Nephron progenitor cell (in vitro differentiated cells): ENCODE measurements at regions not wholly inside any gene's neighbourhood (a gene's known extent, or its start where the extent isn't known, plus 50 kb on each side); places are given as distances from the start of the nearest gene placed in this dataset.
"Not testable (repeated sequence)": the region's sequence is repeated elsewhere in the genome, so short reads cannot be mapped to it uniquely, and the experiment has no call there.

ENCODE experiments used
- DNase-seq: peaks from one replicate; pipeline ENCODE4 v3.0.0; 2021
- H3K27ac Mint-ChIP-seq: 2 replicates; pipeline ENCODE4 v1.8.0; 2021; ENCODE audit warnings: mild to moderate bottlenecking, moderate library complexity, mixed read lengths
- H3K27me3 Mint-ChIP-seq: 2 replicates; pipeline ENCODE4 v1.8.0; 2021; ENCODE audit warnings: mild to moderate bottlenecking, low read depth, mixed read lengths; ENCODE audit not compliant: poor library complexity
- H3K36me3 Mint-ChIP-seq: 2 replicates; pipeline ENCODE4 v1.8.0; 2021; ENCODE audit warnings: low read depth, mixed read lengths
- H3K4me1 Mint-ChIP-seq: 2 replicates; pipeline ENCODE4 v1.8.0; 2021; ENCODE audit warnings: mixed read lengths
- H3K4me3 Mint-ChIP-seq: 2 replicates; pipeline ENCODE4 v1.8.0; 2021; ENCODE audit warnings: mild to moderate bottlenecking, moderate library complexity, mixed read lengths
- H3K9me3 Mint-ChIP-seq: 2 replicates; pipeline ENCODE4 v1.8.0; 2021; ENCODE audit warnings: mild to moderate bottlenecking, moderate library complexity, mixed read lengths
- TF ChIP-seq, protein P1 (sequence below): fragments of 200-600 bp; sonication (generic); IDR thresholded peaks from 2 replicates; pipeline ENCODE4 v1.5.0; 2021; ENCODE audit warnings: antibody characterized with exemption

DNA sequence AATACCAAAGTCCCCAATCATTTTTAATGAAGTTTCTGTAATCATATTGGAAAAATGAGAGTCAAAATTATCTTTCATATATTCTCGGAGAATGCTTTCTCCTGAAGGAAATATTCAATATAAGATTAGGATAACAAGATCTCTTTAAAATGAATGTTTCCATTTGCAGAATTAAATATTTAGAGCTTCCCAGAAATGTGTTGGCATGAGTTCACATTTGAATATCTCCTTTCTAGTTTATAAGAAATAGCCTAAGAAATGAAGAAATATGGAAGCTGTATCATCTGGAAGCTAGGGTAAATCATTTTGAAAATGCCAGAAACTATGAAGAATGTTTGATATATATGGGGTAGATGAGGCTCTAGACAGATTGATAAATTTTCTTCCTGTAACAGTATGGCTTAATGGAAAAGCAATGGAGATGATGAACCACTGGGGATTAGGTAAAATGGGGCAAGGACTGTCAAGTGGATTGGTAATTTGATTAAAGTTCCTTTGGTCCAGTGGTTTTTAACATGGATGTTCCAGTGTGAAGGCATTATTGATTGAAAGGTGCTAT is 184.6 kb upstream of the ZNF804A start:
- DNase-seq = no peak
- TF ChIP-seq, protein P1, sequence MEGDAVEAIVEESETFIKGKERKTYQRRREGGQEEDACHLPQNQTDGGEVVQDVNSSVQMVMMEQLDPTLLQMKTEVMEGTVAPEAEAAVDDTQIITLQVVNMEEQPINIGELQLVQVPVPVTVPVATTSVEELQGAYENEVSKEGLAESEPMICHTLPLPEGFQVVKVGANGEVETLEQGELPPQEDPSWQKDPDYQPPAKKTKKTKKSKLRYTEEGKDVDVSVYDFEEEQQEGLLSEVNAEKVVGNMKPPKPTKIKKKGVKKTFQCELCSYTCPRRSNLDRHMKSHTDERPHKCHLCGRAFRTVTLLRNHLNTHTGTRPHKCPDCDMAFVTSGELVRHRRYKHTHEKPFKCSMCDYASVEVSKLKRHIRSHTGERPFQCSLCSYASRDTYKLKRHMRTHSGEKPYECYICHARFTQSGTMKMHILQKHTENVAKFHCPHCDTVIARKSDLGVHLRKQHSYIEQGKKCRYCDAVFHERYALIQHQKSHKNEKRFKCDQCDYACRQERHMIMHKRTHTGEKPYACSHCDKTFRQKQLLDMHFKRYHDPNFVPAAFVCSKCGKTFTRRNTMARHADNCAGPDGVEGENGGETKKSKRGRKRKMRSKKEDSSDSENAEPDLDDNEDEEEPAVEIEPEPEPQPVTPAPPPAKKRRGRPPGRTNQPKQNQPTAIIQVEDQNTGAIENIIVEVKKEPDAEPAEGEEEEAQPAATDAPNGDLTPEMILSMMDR = no peak
- no peaks in the 10 kb centered on the region for H3K4me1 Mint-ChIP-seq
- H3K36me3 Mint-ChIP-seq = no peaks in the 10 kb centered on the region
- H3K9me3 Mint-ChIP-seq = no peaks in the 10 kb centered on the region
- no peaks in the 10 kb centered on the region for H3K27me3 Mint-ChIP-seq
- H3K27ac Mint-ChIP-seq = no peak overlapping the region
- no peak overlapping the region for H3K4me3 Mint-ChIP-seq

DNA sequence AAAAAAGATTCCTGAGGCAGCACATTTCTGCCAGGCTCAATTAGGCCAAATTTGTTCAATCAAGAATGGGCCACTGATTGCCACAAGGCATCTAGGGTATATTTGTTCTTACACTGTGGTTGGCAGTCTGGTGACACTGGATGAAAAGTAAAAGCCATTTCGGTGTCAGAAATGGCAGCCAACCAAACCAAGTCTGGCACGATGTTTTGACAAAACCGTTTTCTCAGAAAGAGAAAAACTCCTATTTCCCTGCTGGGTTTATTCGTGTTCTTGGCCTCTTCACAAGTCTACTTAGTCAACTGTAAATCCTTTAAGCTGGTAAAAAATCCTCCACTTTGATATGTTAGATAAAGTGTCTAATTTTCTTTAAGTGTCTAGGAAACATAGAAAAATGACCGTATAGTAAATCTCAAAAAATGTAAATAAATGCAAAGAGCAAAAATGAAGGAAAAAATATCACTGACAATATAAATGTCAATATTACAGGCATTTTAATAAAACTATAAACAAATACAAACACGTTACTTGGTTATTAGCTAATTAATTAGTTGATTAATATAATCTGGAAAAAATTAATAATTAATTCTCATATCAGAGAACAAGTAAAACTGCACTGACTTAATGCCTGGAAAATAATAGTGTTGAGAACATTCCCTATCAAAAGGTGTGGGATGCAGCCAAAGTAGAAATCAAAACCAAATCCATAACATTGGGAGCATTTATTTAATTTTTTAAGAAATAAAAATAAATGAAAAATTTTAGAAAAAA is 182.0 kb upstream of the ZNF804A start:
- no peaks in the 10 kb centered on the region for H3K4me1 Mint-ChIP-seq
- TF ChIP-seq, protein P1 = no peak
- no peak overlapping the region for H3K27ac Mint-ChIP-seq
- no peaks in the 10 kb centered on the region for H3K36me3 Mint-ChIP-seq
- no peak overlapping the region for H3K4me3 Mint-ChIP-seq
- DNase-seq = no peak
- no peaks in the 10 kb centered on the region for H3K9me3 Mint-ChIP-seq
- H3K27me3 Mint-ChIP-seq = no peaks in the 10 kb centered on the region

DNA sequence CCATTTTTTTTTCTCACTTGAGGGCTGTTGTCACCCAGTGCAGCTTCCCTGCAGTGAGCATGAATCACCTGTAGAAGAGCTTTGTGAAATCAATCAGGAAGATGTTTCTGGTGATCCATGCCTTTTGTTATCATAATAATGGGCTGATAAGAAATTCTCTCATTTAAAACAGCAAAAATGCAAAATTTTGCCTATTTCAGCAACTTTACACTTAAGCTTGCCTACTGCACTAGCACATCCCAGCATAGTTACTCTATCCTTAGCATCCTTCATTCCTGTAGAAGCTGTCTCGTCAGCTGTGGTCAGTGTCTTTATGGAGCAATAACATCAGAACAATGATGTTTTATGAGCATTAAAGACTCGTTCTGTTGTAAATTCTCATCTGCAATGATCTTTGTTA is 178.6 kb upstream of the ZNF804A start:
- no peaks in the 10 kb centered on the region for H3K9me3 Mint-ChIP-seq
- no peaks in the 10 kb centered on the region for H3K36me3 Mint-ChIP-seq
- H3K27ac Mint-ChIP-seq = no peak overlapping the region
- no peaks in the 10 kb centered on the region for H3K4me1 Mint-ChIP-seq
- H3K4me3 Mint-ChIP-seq = no peak overlapping the region
- H3K27me3 Mint-ChIP-seq = no peaks in the 10 kb centered on the region
- TF ChIP-seq, protein P1 = no peak
- no peak for DNase-seq

DNA sequence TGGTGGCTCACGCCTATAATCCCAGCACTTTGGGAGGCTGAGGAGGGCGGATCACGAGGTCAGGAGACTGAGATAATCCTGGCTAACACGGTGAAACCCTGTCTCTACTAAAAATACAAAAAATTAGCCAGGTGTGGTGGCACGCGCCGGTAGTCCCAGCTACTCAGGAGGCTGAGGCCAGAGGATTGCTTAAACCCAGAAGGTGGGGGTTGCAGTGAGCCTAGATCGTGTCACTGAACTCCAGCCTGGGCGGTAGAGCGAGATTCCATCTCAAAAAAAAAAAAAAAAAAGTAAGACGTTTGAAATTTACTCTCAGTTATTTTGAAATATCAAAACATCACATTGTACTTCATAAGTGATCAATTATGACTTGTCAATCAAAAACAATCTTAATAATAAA is 176.9 kb upstream of the ZNF804A start:
- H3K9me3 Mint-ChIP-seq, H3K27me3 Mint-ChIP-seq, H3K27ac Mint-ChIP-seq: not testable (repeated sequence)

DNA sequence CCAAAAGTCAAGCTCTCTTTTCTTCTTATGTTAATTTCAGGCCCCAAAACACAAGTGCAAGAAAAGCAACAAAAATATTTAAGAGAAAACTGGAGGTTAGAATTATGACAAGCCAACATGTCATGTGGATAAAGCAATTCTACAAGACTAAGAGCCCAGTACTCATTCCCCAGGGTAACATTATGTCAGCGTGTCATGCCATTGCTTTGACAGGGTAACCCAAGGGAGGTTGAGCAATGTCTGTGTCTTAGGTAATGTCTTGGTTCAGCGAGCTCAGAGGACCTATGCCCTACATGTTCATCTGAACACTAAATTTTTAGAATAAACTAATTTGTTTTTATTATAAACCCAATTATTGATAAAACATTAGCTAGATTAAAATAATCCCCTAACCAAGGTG is 173.2 kb upstream of the ZNF804A start:
- TF ChIP-seq, protein P1 = no peak
- peaks cover 3% of the 10 kb centered on the region for H3K4me1 Mint-ChIP-seq

More for the DNA sequence above, 176.9 kb upstream of the ZNF804A start:
- not testable (repeated sequence) for H3K4me1 Mint-ChIP-seq, H3K36me3 Mint-ChIP-seq, DNase-seq, H3K4me3 Mint-ChIP-seq

DNA sequence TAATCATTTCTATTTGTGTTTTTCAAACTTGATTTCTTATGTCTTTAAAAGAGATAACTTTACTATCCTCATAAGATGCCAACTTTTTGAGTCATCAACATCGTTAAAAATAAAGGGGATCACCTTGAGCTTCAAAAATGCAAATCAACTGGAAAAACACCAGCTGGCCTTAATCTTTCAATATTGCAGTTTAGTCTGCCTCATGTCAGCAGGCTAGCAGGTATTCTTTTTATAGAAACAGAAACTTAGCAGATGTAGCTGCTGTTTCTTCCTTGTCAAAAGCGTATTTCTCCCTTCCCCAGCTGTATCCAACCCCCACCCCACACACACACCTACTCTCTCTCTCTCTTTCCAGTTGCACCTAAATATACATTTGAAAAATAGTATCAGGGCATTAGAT is 154.1 kb upstream of the ZNF804A start:
- no peaks in the 10 kb centered on the region for H3K4me1 Mint-ChIP-seq
- H3K9me3 Mint-ChIP-seq = no peaks in the 10 kb centered on the region
- H3K4me3 Mint-ChIP-seq = no peak overlapping the region
- no peak for DNase-seq
- H3K27ac Mint-ChIP-seq = no peak overlapping the region
- TF ChIP-seq, protein P1 = no peak
- H3K36me3 Mint-ChIP-seq = no peaks in the 10 kb centered on the region
- H3K27me3 Mint-ChIP-seq = no peaks in the 10 kb centered on the region

More for the DNA sequence above, 173.2 kb upstream of the ZNF804A start:
- Mint-ChIP-seq H3K9me3 (no peaks in the 10 kb centered on the region), H3K27me3 (no peaks in the 10 kb centered on the region), H3K27ac (no peak overlapping the region), H3K36me3 (no peaks in the 10 kb centered on the region), H3K4me3 (no peak overlapping the region)
- no peak for DNase-seq
